NB4 (cell line): ENCODE measurements at regions not wholly inside any gene's neighbourhood (a gene's known extent, or its start where the extent isn't known, plus 50 kb on each side); places are given as distances from the start of the nearest gene placed in this dataset.

ENCODE experiments used
- DNase-seq: peaks from one replicate; pipeline ENCODE4 v3.0.0; 2010; ENCODE audit warnings: low read depth
- H3K4me3 ChIP-seq: one replicate; pipeline ENCODE4 v1.5.1; 2011; ENCODE audit warnings: mild to moderate bottlenecking, low read depth, low read length, moderate library complexity
- MYC ChIP-seq: IDR thresholded peaks from 2 replicates; pipeline ENCODE4 v1.6.1; 2011; ENCODE audit warnings: low read depth, low read length
- POLR2A ChIP-seq: IDR thresholded peaks from 2 replicates; pipeline ENCODE4 v1.6.1; 2011; ENCODE audit warnings: mild to moderate bottlenecking; ENCODE audit not compliant: insufficient read length; ENCODE audit errors: extremely low read depth
- TF ChIP-seq, protein P1 (sequence below): IDR thresholded peaks from one replicate; pipeline ENCODE4 v1.5.1; 2012; ENCODE audit warnings: low read depth, low read length
- TF ChIP-seq, protein P2 (sequence below): IDR thresholded peaks from 2 replicates; pipeline ENCODE4 v1.6.1; 2011; ENCODE audit warnings: low read depth, low read length

DNA sequence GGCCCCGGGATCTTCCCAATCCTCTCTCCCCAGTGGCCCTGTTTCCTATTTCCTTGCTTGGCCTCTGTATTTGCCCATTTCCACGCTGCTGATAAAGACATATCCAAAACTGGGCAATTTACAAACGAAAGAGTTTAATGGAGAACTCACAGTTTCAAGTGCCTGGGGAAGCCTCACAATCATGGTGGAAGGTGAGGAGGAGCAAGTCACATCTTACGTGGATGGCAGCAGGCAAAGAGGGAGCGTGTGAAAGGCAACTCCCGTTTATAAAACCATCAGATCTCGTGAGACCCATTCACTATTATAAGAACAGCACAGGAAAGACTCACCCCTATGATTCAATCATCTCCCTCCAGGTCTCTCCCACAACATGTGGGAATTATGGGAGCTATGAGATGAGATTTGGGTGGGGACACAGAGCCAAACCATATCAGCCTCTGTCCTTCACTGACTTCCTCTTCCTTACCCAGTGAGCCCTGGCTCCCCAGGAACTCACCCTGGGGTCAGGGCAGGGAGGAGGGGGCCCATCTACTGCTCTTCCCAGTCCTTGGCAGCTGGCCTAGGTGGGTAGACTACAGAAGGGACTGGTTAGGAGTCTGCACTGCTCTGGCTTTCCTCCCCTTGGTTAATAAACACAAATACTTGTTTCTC, 105.8 kb upstream of the MYCN start:
- H3K4me3 ChIP-seq: no peak overlapping the region
- no peak for TF ChIP-seq POLR2A
- DNase-seq: no peak

DNA sequence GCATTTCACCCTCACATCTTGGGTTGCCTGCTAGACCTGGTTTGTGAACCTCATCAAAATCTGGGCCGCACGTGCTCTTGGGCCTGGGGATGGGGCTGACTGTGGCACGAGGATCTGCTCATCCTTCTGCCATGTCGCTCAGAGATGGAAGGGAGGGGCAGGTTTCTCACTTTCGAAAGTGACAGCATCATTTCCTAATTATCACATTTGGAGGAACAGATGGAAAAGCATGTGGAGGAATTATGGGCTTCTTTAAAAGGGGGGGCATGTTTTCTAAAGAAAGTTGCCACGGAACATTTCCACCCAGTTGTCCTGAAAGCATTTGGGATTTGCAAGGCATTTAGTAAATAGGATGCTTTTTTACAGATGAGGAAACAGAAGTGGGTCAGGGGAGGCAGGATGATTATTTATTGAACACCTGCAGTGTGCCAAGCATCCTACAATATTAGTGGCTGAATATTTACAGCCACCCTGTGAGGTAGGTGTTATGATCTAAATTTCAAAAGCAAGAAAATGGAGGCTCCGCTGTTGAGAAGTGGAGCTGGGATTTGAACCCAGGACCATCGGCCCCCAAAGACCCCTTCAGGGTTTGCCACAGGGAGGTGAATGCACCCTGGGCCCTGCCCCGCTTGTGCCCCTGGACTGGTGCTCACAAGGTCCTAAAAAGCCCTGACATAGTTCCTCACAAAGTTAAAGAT, 104.2 kb upstream of the MYCN start:
- H3K4me3 ChIP-seq: no peak overlapping the region
- TF ChIP-seq POLR2A (no peak), MYC (no peak)
- TF ChIP-seq, protein P1, sequence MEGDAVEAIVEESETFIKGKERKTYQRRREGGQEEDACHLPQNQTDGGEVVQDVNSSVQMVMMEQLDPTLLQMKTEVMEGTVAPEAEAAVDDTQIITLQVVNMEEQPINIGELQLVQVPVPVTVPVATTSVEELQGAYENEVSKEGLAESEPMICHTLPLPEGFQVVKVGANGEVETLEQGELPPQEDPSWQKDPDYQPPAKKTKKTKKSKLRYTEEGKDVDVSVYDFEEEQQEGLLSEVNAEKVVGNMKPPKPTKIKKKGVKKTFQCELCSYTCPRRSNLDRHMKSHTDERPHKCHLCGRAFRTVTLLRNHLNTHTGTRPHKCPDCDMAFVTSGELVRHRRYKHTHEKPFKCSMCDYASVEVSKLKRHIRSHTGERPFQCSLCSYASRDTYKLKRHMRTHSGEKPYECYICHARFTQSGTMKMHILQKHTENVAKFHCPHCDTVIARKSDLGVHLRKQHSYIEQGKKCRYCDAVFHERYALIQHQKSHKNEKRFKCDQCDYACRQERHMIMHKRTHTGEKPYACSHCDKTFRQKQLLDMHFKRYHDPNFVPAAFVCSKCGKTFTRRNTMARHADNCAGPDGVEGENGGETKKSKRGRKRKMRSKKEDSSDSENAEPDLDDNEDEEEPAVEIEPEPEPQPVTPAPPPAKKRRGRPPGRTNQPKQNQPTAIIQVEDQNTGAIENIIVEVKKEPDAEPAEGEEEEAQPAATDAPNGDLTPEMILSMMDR: no peak
- TF ChIP-seq, protein P2, sequence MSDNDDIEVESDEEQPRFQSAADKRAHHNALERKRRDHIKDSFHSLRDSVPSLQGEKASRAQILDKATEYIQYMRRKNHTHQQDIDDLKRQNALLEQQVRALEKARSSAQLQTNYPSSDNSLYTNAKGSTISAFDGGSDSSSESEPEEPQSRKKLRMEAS: no peak
- DNase-seq: no peak

DNA sequence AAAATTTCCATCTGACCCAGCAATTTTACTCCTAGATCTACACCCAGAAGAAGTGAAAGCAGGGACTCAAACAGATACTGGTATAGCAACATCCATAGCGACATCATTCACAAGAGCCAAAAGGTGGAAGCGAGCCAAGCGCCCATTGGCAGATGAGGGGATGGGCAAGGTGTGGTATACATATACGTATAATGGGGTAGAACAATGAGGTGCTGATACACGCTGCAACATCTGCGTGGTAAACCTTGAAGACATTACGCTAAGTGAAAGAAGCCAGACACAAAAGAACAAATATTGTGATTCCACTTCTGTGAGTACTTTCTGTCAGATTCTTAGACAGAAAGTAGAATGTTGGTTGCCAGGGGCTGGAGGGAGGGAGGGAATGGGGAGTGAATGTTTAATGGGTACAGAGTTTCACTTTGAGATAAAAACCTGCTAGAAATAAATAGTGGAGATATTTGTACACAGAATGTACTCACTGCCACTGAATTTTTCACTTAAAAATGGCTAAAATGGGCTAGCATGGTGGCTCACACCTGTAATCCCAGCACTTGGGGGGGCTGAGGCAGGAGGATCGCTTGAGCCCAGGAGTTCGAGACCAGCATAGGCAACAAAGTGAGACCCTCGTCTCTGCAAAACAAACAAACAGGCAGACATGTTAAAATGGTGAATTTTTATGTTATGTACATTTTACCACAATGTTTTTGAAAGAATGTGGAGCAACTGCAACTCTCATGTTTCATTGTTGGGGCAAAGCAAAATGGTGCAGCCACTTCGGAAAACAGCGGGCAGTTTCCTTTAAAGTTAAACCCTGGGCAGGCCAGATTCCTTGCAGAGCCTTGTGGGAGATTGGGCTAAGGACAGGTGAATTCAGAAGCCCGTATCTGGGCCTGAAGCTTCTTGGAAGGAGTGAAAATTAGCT, 103.4 kb upstream of the MYCN start:
- no peak overlapping the region for H3K4me3 ChIP-seq
- no peak for DNase-seq
- TF ChIP-seq, protein P1: no peak
- TF ChIP-seq, protein P2: no peak
- TF ChIP-seq POLR2A (no peak), MYC (no peak)

DNA sequence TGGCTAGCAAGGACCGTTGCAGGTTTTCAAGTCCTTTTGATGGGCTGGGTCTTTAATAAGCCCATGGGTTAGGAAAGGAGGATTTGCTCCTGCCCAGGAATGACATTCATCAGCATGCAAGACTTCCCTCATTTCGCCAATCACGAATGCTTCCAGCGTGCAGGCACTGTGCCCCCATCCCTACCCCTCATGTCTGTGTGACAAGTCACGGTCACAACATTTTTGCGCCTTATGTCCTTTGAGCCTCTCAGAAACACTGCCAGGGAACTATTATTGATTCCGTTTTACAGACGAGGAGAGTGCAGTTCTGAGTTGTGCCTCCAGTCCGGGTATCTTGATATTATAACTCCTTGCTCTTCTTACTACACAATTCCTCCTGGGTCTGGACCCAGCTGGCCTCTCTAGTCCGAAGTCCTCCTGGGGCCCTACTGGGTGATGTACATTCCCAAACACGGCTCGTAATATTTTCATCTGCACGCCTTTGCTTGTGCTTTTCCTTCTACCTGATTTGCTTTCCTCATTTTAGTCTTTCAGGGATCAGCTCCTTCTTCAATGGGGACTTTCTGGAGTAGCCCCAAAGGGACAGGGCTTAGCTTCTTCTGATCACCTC, 101.8 kb upstream of the MYCN start:
- H3K4me3 ChIP-seq: no peak overlapping the region
- TF ChIP-seq MYC (no peak), POLR2A (no peak)
- TF ChIP-seq, protein P2: no peak
- TF ChIP-seq, protein P1: no peak
- no peak for DNase-seq

DNA sequence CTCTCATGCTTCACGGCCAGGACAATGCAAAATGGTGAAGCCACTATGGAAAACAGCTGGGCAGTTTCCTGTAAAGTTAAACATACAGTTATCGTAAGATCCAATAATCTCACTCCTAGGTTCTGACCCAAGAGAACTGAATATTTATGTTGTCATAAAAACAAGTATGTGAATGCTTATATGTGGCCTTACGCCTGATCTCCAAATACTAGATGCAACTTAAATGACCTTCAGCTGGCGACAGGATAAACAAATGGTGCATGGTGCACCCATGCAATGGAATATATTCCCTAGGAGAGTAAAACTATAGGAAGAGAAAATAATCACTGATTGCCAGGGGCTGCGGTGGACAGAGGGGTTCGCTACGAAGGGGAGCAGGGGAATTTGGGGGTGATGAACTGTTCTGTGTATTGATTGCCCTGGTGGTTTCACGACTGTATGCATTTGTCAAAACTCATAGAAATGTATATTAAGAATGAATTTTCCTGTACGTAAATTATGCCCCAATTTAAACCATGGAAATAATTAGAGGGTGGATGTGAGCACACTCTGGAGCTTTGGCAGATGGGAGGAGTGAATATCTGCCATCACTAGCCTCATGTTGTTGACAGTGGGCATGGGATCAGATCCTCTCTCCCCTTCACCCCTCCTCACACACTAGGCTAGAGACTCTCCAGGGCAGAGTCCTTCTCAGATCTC, 100.8 kb upstream of the MYCN start:
- no peak for DNase-seq
- TF ChIP-seq, protein P1: no peak
- TF ChIP-seq MYC: no peak
- no peak for TF ChIP-seq POLR2A
- TF ChIP-seq, protein P2: no peak
- H3K4me3 ChIP-seq: no peak overlapping the region

DNA sequence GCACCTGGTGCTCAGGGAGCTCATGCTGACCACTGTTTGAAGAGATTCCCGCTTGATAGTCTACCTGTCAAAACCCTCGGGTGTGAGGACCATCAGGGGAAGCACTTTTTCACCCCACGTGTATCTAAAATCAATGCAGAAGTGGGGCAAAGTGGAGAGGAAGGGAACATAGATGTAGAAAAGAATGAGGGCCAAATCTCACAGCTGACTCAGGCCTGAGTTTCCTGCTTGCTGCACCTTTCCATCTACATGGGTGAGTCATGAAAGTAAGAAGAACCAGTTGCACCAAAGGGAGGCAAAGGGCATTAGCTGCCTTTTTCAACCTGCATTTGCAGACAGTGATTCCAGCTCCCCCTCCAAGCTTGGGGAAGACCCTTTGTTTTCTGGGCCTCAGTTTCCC, 100.2 kb upstream of the MYCN start:
- DNase-seq: no peak
- no peak overlapping the region for H3K4me3 ChIP-seq

More for the DNA sequence above, 100.2 kb upstream of the MYCN start:
- TF ChIP-seq MYC (no peak), POLR2A (no peak)
- TF ChIP-seq, protein P2: no peak
- TF ChIP-seq, protein P1: no peak
